GM12878 (cell line): ENCODE measurements at regions not wholly inside any gene's neighbourhood (a gene's known extent, or its start where the extent isn't known, plus 50 kb on each side); places are given as distances from the start of the nearest gene placed in this dataset.

ENCODE experiments used
- ATAC-seq: fragments of 200-7000 bp; cut with Tn5 transposase; 3 replicates; pipeline ENCODE4 v1.9.1; 2020; ENCODE audit warnings: mild to moderate bottlenecking, moderate library complexity
- BruUV-seq: library from RNA; stranded (reverse); fragments of 400-500 nt; replicated peaks from 2 replicates; lab custom pipeline; 2021; lab: Mats Ljungman, UMichigan
- CTCF ChIA-PET: fragments of 300-600 bp; sonication (Branson Sonifier 250); formaldehyde crosslinking; extraction: SDS; loops from one replicate; lab custom pipeline; 2021; ENCODE audit warnings: inconsistent platforms; lab: Yijun Ruan, JAX
- POLR2A ChIA-PET: fragments of 350-600 bp; formaldehyde crosslinking; extraction: SDS; loops from one replicate; lab custom pipeline; 2021; ENCODE audit warnings: inconsistent platforms; lab: Charles Lee
- RAD21 ChIA-PET: fragments of 300-600 bp; sonication (Branson Sonifier 250); formaldehyde crosslinking; loops from one replicate; lab custom pipeline; 2023; ENCODE audit warnings: antibody characterized with exemption; ENCODE audit not compliant: unreplicated experiment; lab: Charles Lee
- SMC1A ChIA-PET: fragments of 300-600 bp; sonication (Branson Sonifier 250); formaldehyde crosslinking; loops from one replicate; lab custom pipeline; 2023; ENCODE audit not compliant: unreplicated experiment, uncharacterized antibody; lab: Charles Lee
- DNase-seq: peaks from one replicate; pipeline ENCODE4 v3.0.0-alpha.2; 2011; ENCODE audit warnings: low read depth, low spot score
- FAIRE-seq: peaks from 3 replicates; lab custom pipeline; 2011; peaks lifted over from hg19 to GRCh38; lab: Jason Lieb, UNC
- H2AFZ ChIP-seq: 2 replicates; pipeline ENCODE4 v1.6.0; 2011; ENCODE audit warnings: low read depth, low read length, control low read depth; ENCODE audit not compliant: control insufficient read depth
- H3K27ac ChIP-seq: 2 replicates; pipeline ENCODE4 v1.5.1; 2011; ENCODE audit warnings: control low read depth; ENCODE audit not compliant: control insufficient read depth, insufficient read depth
- H3K27me3 ChIP-seq, 2 experiments: replicated peaks in 1 of 2; 2 replicates each; pipeline versions ENCODE4 v1.6.0 to v1.6.1; 2011; ENCODE audit warnings: low read length in 1 of 2; ENCODE audit not compliant: control insufficient read depth in 2 of 2, insufficient read depth in 2 of 2
- H3K36me3 ChIP-seq, 2 experiments: 2 replicates each; pipeline ENCODE4 v1.5.1; 2011; ENCODE audit warnings: low read length in 1 of 2; ENCODE audit not compliant: control insufficient read depth in 2 of 2, insufficient read depth in 2 of 2
- H3K4me1 ChIP-seq: 2 replicates; pipeline ENCODE4 v1.6.1; 2011; ENCODE audit warnings: mild to moderate bottlenecking, low read length, moderate library complexity, mixed read lengths; ENCODE audit not compliant: control insufficient read depth, insufficient read depth
- H3K4me2 ChIP-seq: 2 replicates; pipeline ENCODE4 v1.6.0; 2011; ENCODE audit warnings: control low read depth; ENCODE audit not compliant: control insufficient read depth, insufficient read depth
- H3K4me3 ChIP-seq: fragments of 200-600 bp; sonication (generic); 2 replicates; pipeline ENCODE4 v1.5.1; 2016
- H3K79me2 ChIP-seq: 2 replicates; pipeline ENCODE4 v1.6.0; 2011; ENCODE audit warnings: low read length; ENCODE audit not compliant: control insufficient read depth, insufficient read depth
- H3K9ac ChIP-seq: 2 replicates; pipeline ENCODE4 v1.8.0; 2011; ENCODE audit warnings: low read length, control low read depth, mixed read lengths; ENCODE audit not compliant: control insufficient read depth, insufficient read depth
- H3K9me3 ChIP-seq: replicated peaks from 3 replicates; pipeline ENCODE4 v1.5.1; 2011; ENCODE audit warnings: mild to moderate bottlenecking, low read length; ENCODE audit not compliant: control insufficient read depth, insufficient read depth
- H4K20me1 ChIP-seq: 2 replicates; pipeline ENCODE4 v1.6.0; 2011; ENCODE audit not compliant: control insufficient read depth, insufficient read depth
- GATAD2B ChIP-seq: fragments of 450-650 bp; conservative IDR thresholded peaks from 2 replicates; pipeline ENCODE4 v1.6.1; 2017; ENCODE audit warnings: low read depth, mild to moderate bottlenecking, moderate library complexity
- MTA3 ChIP-seq: IDR thresholded peaks from 2 replicates; pipeline ENCODE4 v1.6.1; 2012; ENCODE audit warnings: low read length, inconsistent platforms, borderline replicate concordance
- YBX1 ChIP-seq: fragments of 450-650 bp; IDR thresholded peaks from 2 replicates; pipeline ENCODE4 v1.6.1; 2016; ENCODE audit warnings: antibody characterized with exemption
- ZNF24 ChIP-seq: fragments of 450-650 bp; IDR thresholded peaks from 2 replicates; pipeline ENCODE4 v1.6.1; 2017; ENCODE audit warnings: antibody characterized with exemption, mild to moderate bottlenecking
- WGBS: methylation state at CpG from one replicate; pipeline ENCODE4 v1.1.6; 2016; ENCODE audit warnings: low lambda C conversion rate; ENCODE audit not compliant: insufficient replicate concordance, insufficient coverage; ENCODE audit errors: missing lambda C conversion rate; 5-methylcytosine and 5-hydroxymethylcytosine counted together
- in situ Hi-C: fragments of 300-500 bp; cut with MboI; formaldehyde crosslinking; loops from 9 replicates; pipeline ENCODE4 v1.14.3; 2018; ENCODE audit warnings: mixed read lengths
- intact Hi-C: fragments of 100-400 bp; cut with micrococcal nuclease; formaldehyde crosslinking; loops from one replicate; pipeline ENCODE4 v1.14.2; 2022; ENCODE audit not compliant: unreplicated experiment
- TF ChIP-seq, protein P1 (sequence below): IDR thresholded peaks from 2 replicates; pipeline ENCODE4 v1.6.1; 2012; ENCODE audit warnings: improper control_type of control experiment, low read depth, low read length; ENCODE audit not compliant: insufficient replicate concordance
- TF ChIP-seq, protein P2 (sequence below): IDR thresholded peaks from 2 replicates; pipeline ENCODE4 v1.6.1; 2012; ENCODE audit warnings: low read depth, low read length, improper control_type of control experiment
- TF ChIP-seq, protein P3 (sequence below): IDR thresholded peaks from 2 replicates; pipeline ENCODE4 v1.6.1; 2011; ENCODE audit warnings: low read depth, mild to moderate bottlenecking, low read length, moderate library complexity, borderline replicate concordance; ENCODE audit errors: extremely low read depth
- TF ChIP-seq, protein P4 (sequence below): fragments of 450-650 bp; IDR thresholded peaks from 2 replicates; pipeline ENCODE4 v1.6.1; 2017; ENCODE audit warnings: mild to moderate bottlenecking, moderate library complexity

DNA sequence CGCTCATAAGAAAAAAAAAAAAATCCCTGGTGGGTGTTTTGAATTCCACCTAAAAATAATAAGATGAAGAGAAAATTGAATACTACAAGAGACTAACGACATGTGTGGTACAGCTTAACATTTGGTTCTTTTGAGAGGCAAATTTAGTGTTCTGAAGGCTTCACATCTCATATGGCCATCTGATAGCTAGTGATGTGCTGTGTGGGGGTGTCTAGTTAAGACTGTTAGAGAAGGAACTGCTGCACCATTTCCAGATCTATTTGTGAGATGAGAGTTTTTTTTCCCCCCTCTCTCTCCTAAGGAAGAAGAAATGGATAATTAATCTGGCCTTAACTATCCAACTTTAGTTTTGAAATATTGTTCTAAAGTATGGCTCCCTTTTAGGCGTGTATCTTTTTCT lies 321.6 kb downstream of the SLC4A3 start:
- no TSS peak for BruUV-seq
- no peaks in the 10 kb centered on the region for H4K20me1 ChIP-seq
- no peak overlapping the region for H3K9ac ChIP-seq
- DNase-seq, result no peak
- TF ChIP-seq MTA3 (no peak), YBX1 (no peak), ZNF24 (no peak), GATAD2B (no peak)
- TF ChIP-seq, protein P1, sequence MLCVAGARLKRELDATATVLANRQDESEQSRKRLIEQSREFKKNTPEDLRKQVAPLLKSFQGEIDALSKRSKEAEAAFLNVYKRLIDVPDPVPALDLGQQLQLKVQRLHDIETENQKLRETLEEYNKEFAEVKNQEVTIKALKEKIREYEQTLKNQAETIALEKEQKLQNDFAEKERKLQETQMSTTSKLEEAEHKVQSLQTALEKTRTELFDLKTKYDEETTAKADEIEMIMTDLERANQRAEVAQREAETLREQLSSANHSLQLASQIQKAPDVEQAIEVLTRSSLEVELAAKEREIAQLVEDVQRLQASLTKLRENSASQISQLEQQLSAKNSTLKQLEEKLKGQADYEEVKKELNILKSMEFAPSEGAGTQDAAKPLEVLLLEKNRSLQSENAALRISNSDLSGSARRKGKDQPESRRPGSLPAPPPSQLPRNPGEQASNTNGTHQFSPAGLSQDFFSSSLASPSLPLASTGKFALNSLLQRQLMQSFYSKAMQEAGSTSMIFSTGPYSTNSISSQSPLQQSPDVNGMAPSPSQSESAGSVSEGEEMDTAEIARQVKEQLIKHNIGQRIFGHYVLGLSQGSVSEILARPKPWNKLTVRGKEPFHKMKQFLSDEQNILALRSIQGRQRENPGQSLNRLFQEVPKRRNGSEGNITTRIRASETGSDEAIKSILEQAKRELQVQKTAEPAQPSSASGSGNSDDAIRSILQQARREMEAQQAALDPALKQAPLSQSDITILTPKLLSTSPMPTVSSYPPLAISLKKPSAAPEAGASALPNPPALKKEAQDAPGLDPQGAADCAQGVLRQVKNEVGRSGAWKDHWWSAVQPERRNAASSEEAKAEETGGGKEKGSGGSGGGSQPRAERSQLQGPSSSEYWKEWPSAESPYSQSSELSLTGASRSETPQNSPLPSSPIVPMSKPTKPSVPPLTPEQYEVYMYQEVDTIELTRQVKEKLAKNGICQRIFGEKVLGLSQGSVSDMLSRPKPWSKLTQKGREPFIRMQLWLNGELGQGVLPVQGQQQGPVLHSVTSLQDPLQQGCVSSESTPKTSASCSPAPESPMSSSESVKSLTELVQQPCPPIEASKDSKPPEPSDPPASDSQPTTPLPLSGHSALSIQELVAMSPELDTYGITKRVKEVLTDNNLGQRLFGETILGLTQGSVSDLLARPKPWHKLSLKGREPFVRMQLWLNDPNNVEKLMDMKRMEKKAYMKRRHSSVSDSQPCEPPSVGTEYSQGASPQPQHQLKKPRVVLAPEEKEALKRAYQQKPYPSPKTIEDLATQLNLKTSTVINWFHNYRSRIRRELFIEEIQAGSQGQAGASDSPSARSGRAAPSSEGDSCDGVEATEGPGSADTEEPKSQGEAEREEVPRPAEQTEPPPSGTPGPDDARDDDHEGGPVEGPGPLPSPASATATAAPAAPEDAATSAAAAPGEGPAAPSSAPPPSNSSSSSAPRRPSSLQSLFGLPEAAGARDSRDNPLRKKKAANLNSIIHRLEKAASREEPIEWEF, result no peak
- TF ChIP-seq, protein P2, sequence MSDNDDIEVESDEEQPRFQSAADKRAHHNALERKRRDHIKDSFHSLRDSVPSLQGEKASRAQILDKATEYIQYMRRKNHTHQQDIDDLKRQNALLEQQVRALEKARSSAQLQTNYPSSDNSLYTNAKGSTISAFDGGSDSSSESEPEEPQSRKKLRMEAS, result no peak
- TF ChIP-seq, protein P3, sequence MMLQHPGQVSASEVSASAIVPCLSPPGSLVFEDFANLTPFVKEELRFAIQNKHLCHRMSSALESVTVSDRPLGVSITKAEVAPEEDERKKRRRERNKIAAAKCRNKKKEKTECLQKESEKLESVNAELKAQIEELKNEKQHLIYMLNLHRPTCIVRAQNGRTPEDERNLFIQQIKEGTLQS, result no peak
- TF ChIP-seq, protein P4, sequence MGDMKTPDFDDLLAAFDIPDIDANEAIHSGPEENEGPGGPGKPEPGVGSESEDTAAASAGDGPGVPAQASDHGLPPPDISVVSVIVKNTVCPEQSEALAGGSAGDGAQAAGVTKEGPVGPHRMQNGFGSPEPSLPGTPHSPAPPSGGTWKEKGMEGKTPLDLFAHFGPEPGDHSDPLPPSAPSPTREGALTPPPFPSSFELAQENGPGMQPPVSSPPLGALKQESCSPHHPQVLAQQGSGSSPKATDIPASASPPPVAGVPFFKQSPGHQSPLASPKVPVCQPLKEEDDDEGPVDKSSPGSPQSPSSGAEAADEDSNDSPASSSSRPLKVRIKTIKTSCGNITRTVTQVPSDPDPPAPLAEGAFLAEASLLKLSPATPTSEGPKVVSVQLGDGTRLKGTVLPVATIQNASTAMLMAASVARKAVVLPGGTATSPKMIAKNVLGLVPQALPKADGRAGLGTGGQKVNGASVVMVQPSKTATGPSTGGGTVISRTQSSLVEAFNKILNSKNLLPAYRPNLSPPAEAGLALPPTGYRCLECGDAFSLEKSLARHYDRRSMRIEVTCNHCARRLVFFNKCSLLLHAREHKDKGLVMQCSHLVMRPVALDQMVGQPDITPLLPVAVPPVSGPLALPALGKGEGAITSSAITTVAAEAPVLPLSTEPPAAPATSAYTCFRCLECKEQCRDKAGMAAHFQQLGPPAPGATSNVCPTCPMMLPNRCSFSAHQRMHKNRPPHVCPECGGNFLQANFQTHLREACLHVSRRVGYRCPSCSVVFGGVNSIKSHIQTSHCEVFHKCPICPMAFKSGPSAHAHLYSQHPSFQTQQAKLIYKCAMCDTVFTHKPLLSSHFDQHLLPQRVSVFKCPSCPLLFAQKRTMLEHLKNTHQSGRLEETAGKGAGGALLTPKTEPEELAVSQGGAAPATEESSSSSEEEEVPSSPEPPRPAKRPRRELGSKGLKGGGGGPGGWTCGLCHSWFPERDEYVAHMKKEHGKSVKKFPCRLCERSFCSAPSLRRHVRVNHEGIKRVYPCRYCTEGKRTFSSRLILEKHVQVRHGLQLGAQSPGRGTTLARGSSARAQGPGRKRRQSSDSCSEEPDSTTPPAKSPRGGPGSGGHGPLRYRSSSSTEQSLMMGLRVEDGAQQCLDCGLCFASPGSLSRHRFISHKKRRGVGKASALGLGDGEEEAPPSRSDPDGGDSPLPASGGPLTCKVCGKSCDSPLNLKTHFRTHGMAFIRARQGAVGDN, result no peak
- H3K79me2 ChIP-seq, result no peaks in the 10 kb centered on the region
- RAD21 ChIA-PET, result no interaction called here
- ATAC-seq, result no peak
- H3K9me3 ChIP-seq, result no peaks in the 10 kb centered on the region
- H3K27ac ChIP-seq, result no peak overlapping the region
- H3K36me3 ChIP-seq, result no peaks in the 10 kb centered on the region
- no peak for FAIRE-seq
- POLR2A ChIA-PET, result no interaction called here
- intact Hi-C loops, result no loop called here
- CTCF ChIA-PET, result no interaction called here
- H3K4me3 ChIP-seq, result no peak overlapping the region
- no peaks in the 10 kb centered on the region for H3K4me1 ChIP-seq
- no peak overlapping the region for H3K4me2 ChIP-seq
- in situ Hi-C loops, result no loop called here
- SMC1A ChIA-PET, result no interaction called here
- H3K27me3 ChIP-seq, result no peaks in the 10 kb centered on the region
- 8% methylated on average over 3 of the region's 3 CpGs for WGBS
- H2AFZ ChIP-seq, result no peak overlapping the region
